H1 (cell line): ENCODE measurements at regions not wholly inside any gene's neighbourhood (a gene's known extent, or its start where the extent isn't known, plus 50 kb on each side); places are given as distances from the start of the nearest gene placed in this dataset.

Experiments used
- CTCF ChIA-PET: fragments of 300-600 bp; sonication (Branson Sonifier 250); formaldehyde crosslinking; loops from one replicate; lab custom pipeline; 2021; ENCODE audit not compliant: partially characterized antibody; lab: Charles Lee
- POLR2A ChIA-PET: fragments of 300-600 bp; sonication (Branson Sonifier 250); formaldehyde crosslinking; loops from one replicate; lab custom pipeline; 2021; ENCODE audit warnings: inconsistent platforms; ENCODE audit not compliant: partially characterized antibody; lab: Charles Lee
- DNase-seq, 2 experiments: peaks; one replicate each; pipeline versions ENCODE4 v3.0.0 to v3.0.0-alpha.2; 2010 to 2022; ENCODE audit warnings: low spot score in 2 of 2, low read depth in 1 of 2, mixed read lengths in 1 of 2
- FAIRE-seq: peaks from 2 replicates; lab custom pipeline; 2011; peaks lifted over from hg19 to GRCh38; lab: Jason Lieb, UNC
- H2AFZ ChIP-seq: 2 replicates; pipeline ENCODE4 v1.8.1; 2012; ENCODE audit warnings: low read length, inconsistent platforms
- H2AK5ac ChIP-seq: 2 replicates; pipeline ENCODE4 v1.6.1; 2013; ENCODE audit warnings: low read depth, low read length
- H2BK120ac ChIP-seq: replicated peaks from 2 replicates; pipeline ENCODE3; 2013; ENCODE audit warnings: low read depth, low read length, inconsistent platforms
- H2BK12ac ChIP-seq: 2 replicates; pipeline ENCODE4 v1.6.1; 2013; ENCODE audit warnings: low read depth, low read length
- H2BK15ac ChIP-seq: 2 replicates; pipeline ENCODE4 v1.6.1; 2013; ENCODE audit warnings: low read length
- H2BK20ac ChIP-seq: 2 replicates; pipeline ENCODE4 v1.6.1; 2013; ENCODE audit warnings: low read length
- H2BK5ac ChIP-seq: 2 replicates; pipeline ENCODE4 v1.6.1; 2013; ENCODE audit warnings: low read depth, low read length
- H3K14ac ChIP-seq: 2 replicates; pipeline ENCODE4 v1.6.1; 2013; ENCODE audit warnings: inconsistent platforms; ENCODE audit not compliant: insufficient read length
- H3K18ac ChIP-seq: 2 replicates; pipeline ENCODE4 v1.6.1; 2013; ENCODE audit warnings: low read length; ENCODE audit errors: extremely low read depth
- H3K23ac ChIP-seq: 2 replicates; pipeline ENCODE4 v1.6.1; 2013; ENCODE audit warnings: inconsistent platforms; ENCODE audit not compliant: insufficient read length
- H3K23me2 ChIP-seq: 2 replicates; pipeline ENCODE4 v1.6.1; 2013; ENCODE audit warnings: low read depth, low read length
- H3K27ac ChIP-seq: 2 replicates; pipeline ENCODE4 v1.6.1; 2011; ENCODE audit warnings: low read depth, low read length, inconsistent platforms
- H3K27me3 ChIP-seq, 4 experiments: replicated peaks in 1 of 4; 1 replicate in 1 of 4; 2 replicates in 3 of 4; pipeline versions ENCODE4 v1.6.1 to v1.8.1; 2011 to 2013; ENCODE audit warnings: low read length in 3 of 4, mild to moderate bottlenecking in 3 of 4, inconsistent platforms in 2 of 4, mixed read lengths in 2 of 4, moderate library complexity in 1 of 4; ENCODE audit not compliant: control insufficient read depth in 3 of 4, insufficient read depth in 3 of 4; ENCODE audit errors: extremely low read depth in 1 of 4
- H3K36me3 ChIP-seq, 4 experiments: 2 replicates each; pipeline versions ENCODE4 v1.6.1 to v1.8.1; 2011 to 2013; ENCODE audit warnings: mild to moderate bottlenecking in 4 of 4, low read length in 3 of 4, moderate library complexity in 2 of 4, control low read depth in 1 of 4, inconsistent platforms in 1 of 4; ENCODE audit not compliant: insufficient read depth in 4 of 4, control insufficient read depth in 2 of 4
- H3K4ac ChIP-seq: replicated peaks from 2 replicates; pipeline ENCODE3; 2013; ENCODE audit warnings: low read length, low read depth, mixed read lengths, inconsistent platforms; ENCODE audit not compliant: insufficient read length
- H3K4me1 ChIP-seq, 4 experiments: replicated peaks in 1 of 4; 1 replicate in 1 of 4; 2 replicates in 3 of 4; pipeline versions ENCODE4 v1.6.1 to v1.8.1; 2011 to 2013; ENCODE audit warnings: low read length in 3 of 4, inconsistent platforms in 2 of 4, mixed read lengths in 1 of 4; ENCODE audit not compliant: insufficient read depth in 4 of 4, control insufficient read depth in 3 of 4
- H3K4me2 ChIP-seq, 2 experiments: 2 replicates each; pipeline versions ENCODE4 v1.6.1 to v1.8.1; 2011 to 2013; ENCODE audit warnings: low read depth in 2 of 2, low read length in 2 of 2, control low read depth in 1 of 2, inconsistent platforms in 1 of 2, mild to moderate bottlenecking in 1 of 2; ENCODE audit not compliant: insufficient read depth in 1 of 2
- H3K4me3 ChIP-seq, 4 experiments: fragments of 200-600, 300-600 bp in 1 of 4; sonication (generic), shearing (Covaris generic), sonication (Bioruptor Twin) in 1 of 4; 2 replicates each; pipeline versions ENCODE4 v1.5.1 to v1.8.1; 2011 to 2016; ENCODE audit warnings: low read length in 4 of 4, low read depth in 3 of 4, control low read depth in 2 of 4, inconsistent platforms in 2 of 4, mild to moderate bottlenecking in 2 of 4, mixed read lengths in 1 of 4, moderate library complexity in 1 of 4; ENCODE audit not compliant: insufficient read depth in 2 of 4; ENCODE audit errors: extremely low read depth in 1 of 4
- H3K56ac ChIP-seq: replicated peaks from 2 replicates; pipeline ENCODE3; 2013; ENCODE audit warnings: low read depth, mild to moderate bottlenecking, mixed read lengths, low read length, inconsistent platforms; ENCODE audit not compliant: insufficient read length
- H3K79me1 ChIP-seq: 2 replicates; pipeline ENCODE4 v1.6.1; 2013; ENCODE audit warnings: low read depth, low read length, control low read depth
- H3K79me2 ChIP-seq, 2 experiments: 2 replicates each; pipeline versions ENCODE4 v1.6.1 to v1.8.1; 2012 to 2013; ENCODE audit warnings: low read length in 2 of 2, mild to moderate bottlenecking in 2 of 2, inconsistent platforms in 1 of 2; ENCODE audit not compliant: insufficient read depth in 2 of 2, control insufficient read depth in 1 of 2
- H3K9ac ChIP-seq, 4 experiments: replicated peaks in 1 of 4; 1 replicate in 1 of 4; 2 replicates in 3 of 4; pipeline versions ENCODE4 v1.6.1 to v1.8.1; 2011 to 2013; ENCODE audit warnings: low read depth in 3 of 4, low read length in 3 of 4, control low read depth in 2 of 4, mild to moderate bottlenecking in 2 of 4, moderate library complexity in 2 of 4, inconsistent platforms in 1 of 4; ENCODE audit errors: extremely low read depth in 1 of 4
- H3K9me3 ChIP-seq, 2 experiments: 2 replicates each; pipeline versions ENCODE4 v1.6.1 to v1.8.1; 2012 to 2013; ENCODE audit warnings: mild to moderate bottlenecking in 2 of 2, moderate library complexity in 2 of 2, control low read depth in 1 of 2, inconsistent platforms in 1 of 2, low read depth in 1 of 2, low read length in 1 of 2, mixed read lengths in 1 of 2; ENCODE audit not compliant: insufficient read depth in 2 of 2
- H4K20me1 ChIP-seq, 2 experiments: replicated peaks in 1 of 2; 2 replicates each; pipeline versions ENCODE3 to v1.8.1; 2011 to 2013; ENCODE audit warnings: inconsistent platforms in 2 of 2, low read length in 2 of 2, mild to moderate bottlenecking in 1 of 2; ENCODE audit not compliant: insufficient read depth in 2 of 2, control insufficient read depth in 1 of 2
- H4K5ac ChIP-seq: 2 replicates; pipeline ENCODE4 v1.6.1; 2013; ENCODE audit warnings: low read length, low read depth, mixed read lengths, inconsistent platforms; ENCODE audit not compliant: insufficient read length
- H4K8ac ChIP-seq: 2 replicates; pipeline ENCODE4 v1.8.0; 2013; ENCODE audit warnings: mild to moderate bottlenecking, moderate library complexity, low read length, inconsistent platforms; ENCODE audit not compliant: insufficient read depth; ENCODE audit errors: extremely low read depth
- H4K91ac ChIP-seq: replicated peaks from 2 replicates; pipeline ENCODE3; 2013; ENCODE audit warnings: low read length, mixed read lengths, inconsistent platforms; ENCODE audit not compliant: insufficient read length
- HDAC6 ChIP-seq: IDR thresholded peaks from one replicate; pipeline ENCODE4 v1.7.1; 2012; ENCODE audit warnings: low read depth, mild to moderate bottlenecking, inconsistent platforms, low read length, moderate library complexity
- POLR2AphosphoS5 ChIP-seq: IDR thresholded peaks from 2 replicates; pipeline ENCODE4 v1.6.1; 2011; ENCODE audit warnings: low read depth, low read length
- RXRA ChIP-seq: IDR thresholded peaks from 2 replicates; pipeline ENCODE4 v1.6.1; 2011; ENCODE audit warnings: low read depth, mild to moderate bottlenecking, low read length, moderate library complexity; ENCODE audit not compliant: insufficient read depth
- SRF ChIP-seq: IDR thresholded peaks from 2 replicates; pipeline ENCODE4 v1.6.1; 2011; ENCODE audit warnings: mild to moderate bottlenecking, low read depth, low read length, moderate library complexity
- TBP ChIP-seq: IDR thresholded peaks from 2 replicates; pipeline ENCODE4 v1.6.1; 2011; ENCODE audit warnings: low read depth, low read length, improper control_type of control experiment
- WGBS, 2 experiments: shearing (Covaris generic) in 1 of 2; methylation state at CpG; one replicate each; pipeline versions ENCODE4 v1.1.6 to v1.1.7; 2013 to 2015; ENCODE audit warnings: low lambda C conversion rate in 2 of 2, mixed read lengths in 2 of 2, inconsistent platforms in 1 of 2, low coverage in 1 of 2, missing lambda C conversion rate in 1 of 2; ENCODE audit not compliant: insufficient replicate concordance in 2 of 2, insufficient coverage in 1 of 2, insufficient read length in 1 of 2; ENCODE audit errors: extremely low coverage in 1 of 2, missing lambda C conversion rate in 1 of 2; 5-methylcytosine and 5-hydroxymethylcytosine counted together
- TF ChIP-seq, protein P1 (sequence below): IDR thresholded peaks from 2 replicates; pipeline ENCODE4 v1.6.1; 2011; ENCODE audit warnings: low read depth, mild to moderate bottlenecking, low read length; ENCODE audit not compliant: insufficient read depth
- TF ChIP-seq, protein P2 (sequence below): IDR thresholded peaks from 2 replicates; pipeline ENCODE4 v1.6.1; 2011; ENCODE audit warnings: low read length, improper control_type of control experiment
- TF ChIP-seq, protein P3 (sequence below): IDR thresholded peaks from 2 replicates; pipeline ENCODE4 v1.6.1; 2012; ENCODE audit warnings: inconsistent platforms

DNA sequence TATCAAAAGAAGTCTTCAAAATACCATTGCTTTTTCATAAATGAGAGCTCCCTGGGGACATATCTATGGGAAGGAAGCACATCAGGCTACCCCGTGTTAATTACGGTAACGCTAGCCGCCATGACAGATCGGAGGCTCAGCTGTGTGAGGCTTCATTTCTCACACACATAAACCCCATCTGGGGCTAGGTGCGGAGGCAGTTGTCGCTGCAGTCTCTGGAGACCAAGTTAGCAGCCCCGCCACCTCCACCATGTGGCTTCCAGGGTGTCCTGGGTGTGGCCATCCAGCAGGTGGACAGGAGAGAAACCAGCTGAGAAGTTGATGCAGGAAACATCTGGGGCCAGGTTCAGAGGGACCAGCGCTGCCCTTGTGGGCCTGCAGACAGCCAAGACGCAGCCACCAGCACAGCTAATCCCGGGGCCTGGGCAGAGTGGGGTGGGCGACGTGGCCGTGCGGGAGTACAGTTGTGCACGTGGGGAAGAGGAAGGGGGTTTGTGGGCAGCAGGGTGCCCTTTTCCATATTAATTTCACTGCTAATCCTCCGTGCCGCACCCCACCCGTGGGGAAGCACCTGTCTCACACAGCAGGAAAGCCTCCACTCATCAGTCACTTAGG, 426.5 kb downstream of the IRX1 start:
- no peak overlapping the region for H3K4me2 ChIP-seq
- no peak for FAIRE-seq
- no peaks in the 10 kb centered on the region for H3K79me1 ChIP-seq
- H3K4ac ChIP-seq, result no peak overlapping the region
- H3K18ac ChIP-seq, result no peak overlapping the region
- H2AK5ac ChIP-seq, result no peak overlapping the region
- H2BK120ac ChIP-seq, result no peak overlapping the region
- H3K14ac ChIP-seq, result no peak overlapping the region
- 77% methylated on average over 13 of the region's 19 CpGs; no CpG with 5 or more reads in 1 of the 2 experiments for WGBS, 2 experiments
- ChIA-PET CTCF (interaction anchor here (0.6 to 1.3 kb wide), 2 partner anchors 346 to 511 kb away, joined by 3 read pairs; no protein-coding TSS in a partner anchor), POLR2A (no interaction called here)
- peaks cover 0 to 4% (median 0%) of the 10 kb centered on the region in 4 experiments; a peak in 1 of 7 replicates for H3K4me1 ChIP-seq
- H3K36me3 ChIP-seq, result no peaks in the 10 kb centered on the region
- H3K56ac ChIP-seq, result no peak overlapping the region
- H4K8ac ChIP-seq, result no peak overlapping the region; the same call in 1 of the 2 replicates
- H3K9me3 ChIP-seq, result no peaks in the 10 kb centered on the region
- H3K4me3 ChIP-seq, result no peak overlapping the region
- no peak overlapping the region for H4K91ac ChIP-seq
- no peak overlapping the region for H3K9ac ChIP-seq
- H3K79me2 ChIP-seq, result no peaks in the 10 kb centered on the region
- no peak overlapping the region for H2BK5ac ChIP-seq
- no peak overlapping the region for H3K27ac ChIP-seq
- H2BK12ac ChIP-seq, result no peak overlapping the region
- no peak overlapping the region for H2AFZ ChIP-seq
- TF ChIP-seq, protein P1, sequence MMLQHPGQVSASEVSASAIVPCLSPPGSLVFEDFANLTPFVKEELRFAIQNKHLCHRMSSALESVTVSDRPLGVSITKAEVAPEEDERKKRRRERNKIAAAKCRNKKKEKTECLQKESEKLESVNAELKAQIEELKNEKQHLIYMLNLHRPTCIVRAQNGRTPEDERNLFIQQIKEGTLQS, result no peak
- TF ChIP-seq POLR2AphosphoS5 (no peak), TBP (no peak), SRF (no peak), HDAC6 (no peak), RXRA (no peak)
- TF ChIP-seq, protein P2, sequence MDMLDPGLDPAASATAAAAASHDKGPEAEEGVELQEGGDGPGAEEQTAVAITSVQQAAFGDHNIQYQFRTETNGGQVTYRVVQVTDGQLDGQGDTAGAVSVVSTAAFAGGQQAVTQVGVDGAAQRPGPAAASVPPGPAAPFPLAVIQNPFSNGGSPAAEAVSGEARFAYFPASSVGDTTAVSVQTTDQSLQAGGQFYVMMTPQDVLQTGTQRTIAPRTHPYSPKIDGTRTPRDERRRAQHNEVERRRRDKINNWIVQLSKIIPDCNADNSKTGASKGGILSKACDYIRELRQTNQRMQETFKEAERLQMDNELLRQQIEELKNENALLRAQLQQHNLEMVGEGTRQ, result no peak
- TF ChIP-seq, protein P3, sequence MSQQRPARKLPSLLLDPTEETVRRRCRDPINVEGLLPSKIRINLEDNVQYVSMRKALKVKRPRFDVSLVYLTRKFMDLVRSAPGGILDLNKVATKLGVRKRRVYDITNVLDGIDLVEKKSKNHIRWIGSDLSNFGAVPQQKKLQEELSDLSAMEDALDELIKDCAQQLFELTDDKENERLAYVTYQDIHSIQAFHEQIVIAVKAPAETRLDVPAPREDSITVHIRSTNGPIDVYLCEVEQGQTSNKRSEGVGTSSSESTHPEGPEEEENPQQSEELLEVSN, result no peak
- TF ChIP-seq, all 59 proteins: peak for 0
- Histone ChIP-seq H2BK15ac (no peak overlapping the region), H3K23ac (no peak overlapping the region), H2BK20ac (no peak overlapping the region), H3K23me2 (no peaks in the 10 kb centered on the region), H4K20me1 (no peaks in the 10 kb centered on the region), H4K5ac (no peak overlapping the region), H3K27me3 (no peaks in the 10 kb centered on the region)
- DNase-seq, result no peak
